Upper lobe of left lung (tissue), 6 donors: ENCODE measurements at regions not wholly inside any gene's neighbourhood (a gene's known extent, or its start where the extent isn't known, plus 50 kb on each side); places are given as distances from the start of the nearest gene placed in this dataset.

Experiments
- ATAC-seq, 2 donors: fragments of 200-7000 bp; cut with Tn5 transposase; one replicate each; pipeline ENCODE4 v1.9.1; 2022; ENCODE audit warnings: mild to moderate bottlenecking in 2 of 2, moderate library complexity in 2 of 2; ENCODE audit not compliant: low FRiP score in 2 of 2
- DNase-seq, 2 donors: peaks; one replicate each; pipeline ENCODE4 v3.0.0-alpha.2; 2019 to 2020
- H3K27ac ChIP-seq, 4 donors: fragments of 200-600 bp; sonication (generic); one replicate each; pipeline ENCODE4 v1.5.1; 2016 to 2019
- H3K27me3 ChIP-seq, 4 donors: fragments of 200-600 bp; sonication (generic); one replicate each; pipeline ENCODE4 v1.5.1; 2017 to 2019
- H3K36me3 ChIP-seq, 4 donors: fragments of 200-600 bp; sonication (generic); one replicate each; pipeline ENCODE4 v1.5.1; 2016 to 2019
- H3K4me1 ChIP-seq, 4 donors: fragments of 200-600 bp; sonication (generic); one replicate each; pipeline ENCODE4 v1.5.1; 2018 to 2019
- H3K4me3 ChIP-seq, 4 donors: fragments of 200-600 bp; sonication (generic); one replicate each; pipeline ENCODE4 v1.5.1; 2017 to 2019; ENCODE audit warnings: mild to moderate bottlenecking in 2 of 4, moderate library complexity in 1 of 4
- H3K9me3 ChIP-seq, 4 donors: fragments of 200-600 bp; sonication (generic); one replicate each; pipeline ENCODE4 v1.5.1; 2018 to 2019
- CTCF ChIP-seq, 6 experiments: fragments of 450-650 bp in 4 of 6; fragments of 200-600 bp in 2 of 6; sonication (generic) in 2 of 6; IDR thresholded peaks; one replicate each; pipeline ENCODE4 v1.5.1; 2016 to 2019; ENCODE audit warnings: antibody characterized with exemption in 6 of 6
- EP300 ChIP-seq, 4 donors: sonication (generic); formaldehyde crosslinking; IDR thresholded peaks; one replicate each; pipeline ENCODE4 v1.5.1; 2017; ENCODE audit warnings: antibody characterized with exemption in 4 of 4, control low read depth in 2 of 4
- POLR2A ChIP-seq, 4 donors: fragments of 450-650 bp; IDR thresholded peaks; one replicate each; pipeline ENCODE4 v1.5.1; 2016 to 2017; ENCODE audit warnings: antibody characterized with exemption in 4 of 4, mild to moderate bottlenecking in 2 of 4
- POLR2AphosphoS5 ChIP-seq, 2 donors: sonication (generic); formaldehyde crosslinking; IDR thresholded peaks; one replicate each; pipeline ENCODE4 v1.5.1; 2017; ENCODE audit warnings: antibody characterized with exemption in 2 of 2
- WGBS, 2 donors: methylation state at CpG; one replicate each; pipeline ENCODE4 v1.1.5; 2017 to 2018; 5-methylcytosine and 5-hydroxymethylcytosine counted together
- donor health status: DM: no; HTN: no; CAD: no; lungs with moderate emphysema.
- donor health status: DM: no; HTN: yes; CAD: no; lungs with severe emphysema.

- H3K27ac ChIP-seq, result no peak overlapping the region
- H3K36me3 ChIP-seq, result no peaks in the 10 kb centered on the region
- DNase-seq (no peak), ATAC-seq (no peak)
- TF ChIP-seq EP300 (IDR thresholded peaks at IDR 0.05) (no peak), POLR2AphosphoS5 (IDR thresholded peaks at IDR 0.05) (no peak), CTCF (IDR thresholded peaks at IDR 0.05) (no peak), POLR2A (IDR thresholded peaks at IDR 0.05) (no peak)
- WGBS, 2 donors, result 77 to 81% methylated on average over 8 of the region's 8 CpGs
- no peak overlapping the region for H3K4me3 ChIP-seq
- no peaks in the 10 kb centered on the region for H3K9me3 ChIP-seq
- no peaks in the 10 kb centered on the region for H3K27me3 ChIP-seq
- H3K4me1 ChIP-seq, result no peaks in the 10 kb centered on the region
Measured at GRCh38 chr1:22326372-22326915, 125.2 kb upstream of the ZBTB40 start.

DNA sequence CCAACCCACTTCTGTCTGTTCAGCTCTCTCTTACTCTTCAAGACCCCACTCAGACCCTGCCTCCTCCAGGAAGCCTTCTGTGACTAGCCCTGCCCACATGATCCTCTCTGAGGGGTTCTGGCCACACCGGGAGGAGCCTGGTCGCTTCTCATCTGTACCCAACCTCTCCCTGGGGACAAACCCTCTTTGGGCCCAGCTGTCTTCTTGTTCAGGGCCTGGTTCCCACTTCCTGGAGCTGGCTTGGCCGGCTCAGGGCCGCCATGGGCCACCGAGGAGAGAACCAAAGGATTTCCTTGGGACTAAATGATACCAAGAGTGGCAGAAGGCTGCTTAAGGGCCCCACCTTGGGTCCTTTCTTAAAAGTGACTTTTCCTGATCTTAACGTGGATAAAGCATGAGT lies 124.7 kb upstream of the ZBTB40 start:
- H3K9me3 ChIP-seq, result no peaks in the 10 kb centered on the region
- H3K4me3 ChIP-seq, result no peak overlapping the region
- ATAC-seq (no peak), DNase-seq (no peak)
- no peaks in the 10 kb centered on the region for H3K4me1 ChIP-seq
- no peak overlapping the region for H3K27ac ChIP-seq
- H3K36me3 ChIP-seq, result no peaks in the 10 kb centered on the region
- H3K27me3 ChIP-seq, result no peaks in the 10 kb centered on the region
- TF ChIP-seq POLR2A (IDR thresholded peaks at IDR 0.05) (no peak), POLR2AphosphoS5 (IDR thresholded peaks at IDR 0.05) (no peak), EP300 (IDR thresholded peaks at IDR 0.05) (no peak), CTCF (IDR thresholded peaks at IDR 0.05) (no peak)
- 82 to 90% methylated on average over 5 to 6 of the region's 6 CpGs for WGBS, 2 donors

GRCh38 chr1:22327411-22327810 lies 124.2 kb upstream of the ZBTB40 start:
- 85 to 98% methylated on average over 8 of the region's 8 CpGs for WGBS, 2 donors
- Histone ChIP-seq H3K4me3 (no peak overlapping the region), H3K27ac (no peak overlapping the region), H3K9me3 (no peaks in the 10 kb centered on the region), H3K36me3 (no peaks in the 10 kb centered on the region), H3K27me3 (no peaks in the 10 kb centered on the region), H3K4me1 (no peaks in the 10 kb centered on the region)
- DNase-seq (no peak), ATAC-seq (no peak)
- TF ChIP-seq CTCF (IDR thresholded peaks at IDR 0.05) (no peak), POLR2AphosphoS5 (IDR thresholded peaks at IDR 0.05) (no peak), EP300 (IDR thresholded peaks at IDR 0.05) (no peak), POLR2A (IDR thresholded peaks at IDR 0.05) (no peak)

- 53 to 60% methylated on average over 16 to 17 of the region's 17 CpGs for WGBS, 2 donors
- Histone ChIP-seq H3K4me3 (no peak overlapping the region), H3K27me3 (no peaks in the 10 kb centered on the region), H3K27ac (no peak overlapping the region), H3K9me3 (no peaks in the 10 kb centered on the region), H3K36me3 (no peaks in the 10 kb centered on the region), H3K4me1 (no peaks in the 10 kb centered on the region)
- TF ChIP-seq EP300 (IDR thresholded peaks at IDR 0.05) (no peak), POLR2A (IDR thresholded peaks at IDR 0.05) (no peak), POLR2AphosphoS5 (IDR thresholded peaks at IDR 0.05) (no peak), CTCF (IDR thresholded peaks at IDR 0.05) (no peak)
- DNase-seq (peak; percentile 14 to 50), ATAC-seq (no peak)
Measured at GRCh38 chr1:22328331-22329147, 123.1 kb upstream of the ZBTB40 start.

GRCh38 chr1:22329148-22329515 lies 122.5 kb upstream of the ZBTB40 start:
- no peaks in the 10 kb centered on the region for H3K27me3 ChIP-seq
- H3K9me3 ChIP-seq, result no peaks in the 10 kb centered on the region
- H3K27ac ChIP-seq, result no peak overlapping the region
- H3K4me3 ChIP-seq, result no peak overlapping the region
- no peak for DNase-seq
- no peak for ATAC-seq
- H3K36me3 ChIP-seq, result no peaks in the 10 kb centered on the region
- 77 to 79% methylated on average over 8 to 9 of the region's 9 CpGs for WGBS, 2 donors
- TF ChIP-seq POLR2A (IDR thresholded peaks at IDR 0.05) (no peak), EP300 (IDR thresholded peaks at IDR 0.05) (no peak), CTCF (IDR thresholded peaks at IDR 0.05) (no peak), POLR2AphosphoS5 (IDR thresholded peaks at IDR 0.05) (no peak)
- no peaks in the 10 kb centered on the region for H3K4me1 ChIP-seq
